GM12891 (cell line): ENCODE measurements at regions not wholly inside any gene's neighbourhood (a gene's known extent, or its start where the extent isn't known, plus 50 kb on each side); places are given as distances from the start of the nearest gene placed in this dataset.

ENCODE experiments used
- PAX5 ChIP-seq: IDR thresholded peaks from 2 replicates; pipeline ENCODE4 v1.6.1; 2011; ENCODE audit warnings: low read length, moderate library complexity, mild to moderate bottlenecking; ENCODE audit not compliant: insufficient read depth, severe bottlenecking
- POLR2A ChIP-seq: IDR thresholded peaks from 2 replicates; pipeline ENCODE4 v1.6.1; 2011; ENCODE audit warnings: low read depth, low read length, control low read depth
- POLR2AphosphoS5 ChIP-seq: IDR thresholded peaks from 2 replicates; pipeline ENCODE4 v1.6.1; 2011; ENCODE audit warnings: low read depth, low read length, control low read depth
- POU2F2 ChIP-seq: IDR thresholded peaks from 2 replicates; pipeline ENCODE4 v1.6.1; 2011; ENCODE audit warnings: low read depth, mild to moderate bottlenecking, control low read depth, low read length, moderate library complexity
- SPI1 ChIP-seq: IDR thresholded peaks from 2 replicates; pipeline ENCODE4 v1.6.1; 2011; ENCODE audit warnings: low read depth, low read length, control low read depth
- TAF1 ChIP-seq: IDR thresholded peaks from 2 replicates; pipeline ENCODE4 v1.6.1; 2011; ENCODE audit warnings: low read depth, low read length, control low read depth

GRCh38 chrX:69019073-69019890 lies 146.0 kb downstream of the PJA1 start:
- no peak for TF ChIP-seq POLR2A
- no peak for TF ChIP-seq PAX5
- TF ChIP-seq TAF1 = no peak
- no peak for TF ChIP-seq POLR2AphosphoS5
- TF ChIP-seq POU2F2 = no peak
- no peak for TF ChIP-seq SPI1
